NCI-H1930 (cell line): ENCODE measurements at regions not wholly inside any gene's neighbourhood (a gene's known extent, or its start where the extent isn't known, plus 50 kb on each side); places are given as distances from the start of the nearest gene placed in this dataset.

ENCODE experiments used
- DNase-seq, 2 experiments: peaks; one replicate each; lab custom pipeline; 2025; lab: John Stamatoyannopoulos, UW

GRCh38 chr17:69719474-69720048 lies 305.1 kb downstream of the MAP2K6 start:
- DNase-seq, result no peak

GRCh38 chr17:69722518-69722917 lies 308.0 kb downstream of the MAP2K6 start:
- no peak for DNase-seq

GRCh38 chr17:69723316-69723715 lies 308.8 kb downstream of the MAP2K6 start:
- no peak for DNase-seq

GRCh38 chr17:69723741-69724140 lies 309.2 kb downstream of the MAP2K6 start:
- DNase-seq, result no peak

GRCh38 chr17:69724238-69724637 lies 309.7 kb downstream of the MAP2K6 start:
- no peak for DNase-seq

- DNase-seq, result no peak
These were observed 310.6 kb downstream of the MAP2K6 start for GRCh38 chr17:69725146-69725545.

GRCh38 chr17:69728816-69729215 lies 314.3 kb downstream of the MAP2K6 start:
- DNase-seq, result no peak

- no peak for DNase-seq
These were observed 315.4 kb downstream of the MAP2K6 start for GRCh38 chr17:69729944-69730343.

- no peak for DNase-seq
These were observed 317.9 kb downstream of the MAP2K6 start for GRCh38 chr17:69732272-69732918.

GRCh38 chr17:69733171-69734012 lies 318.9 kb downstream of the MAP2K6 start:
- no peak for DNase-seq

- DNase-seq, result no peak
These were observed 320.2 kb downstream of the MAP2K6 start for GRCh38 chr17:69734656-69735055.

- DNase-seq, result no peak
These were observed 320.8 kb downstream of the MAP2K6 start for GRCh38 chr17:69735285-69735684.

- DNase-seq, result no peak
These were observed 328.6 kb downstream of the MAP2K6 start for GRCh38 chr17:69743091-69743490.

GRCh38 chr17:69744512-69745070 lies 330.1 kb downstream of the MAP2K6 start:
- DNase-seq, result no peak

GRCh38 chr17:69749911-69750310 lies 325.1 kb upstream of the KCNJ16 start:
- DNase-seq, result no peak

- no peak for DNase-seq
These were observed 317.2 kb upstream of the KCNJ16 start for GRCh38 chr17:69757688-69758430.

GRCh38 chr17:69760562-69760961 lies 314.5 kb upstream of the KCNJ16 start:
- no peak for DNase-seq

- DNase-seq, result no peak
These were observed 314.0 kb upstream of the KCNJ16 start for GRCh38 chr17:69761011-69761410.

GRCh38 chr17:69761767-69762321 lies 313.2 kb upstream of the KCNJ16 start:
- no peak for DNase-seq

- no peak for DNase-seq
These were observed 312.7 kb upstream of the KCNJ16 start for GRCh38 chr17:69762359-69762758.

GRCh38 chr17:69762766-69763165 lies 312.3 kb upstream of the KCNJ16 start:
- no peak for DNase-seq

GRCh38 chr17:69763503-69763902 lies 311.5 kb upstream of the KCNJ16 start:
- no peak for DNase-seq
